HCT116 (cell line): ENCODE measurements at regions not wholly inside any gene's neighbourhood (a gene's known extent, or its start where the extent isn't known, plus 50 kb on each side); places are given as distances from the start of the nearest gene placed in this dataset.

Experiments used
- ATAC-seq: fragments of 200-7000 bp; cut with Tn5 transposase; 2 replicates; pipeline ENCODE4 v1.9.1; 2020; ENCODE audit warnings: mild to moderate bottlenecking, moderate library complexity
- BruUV-seq: library from RNA; stranded (reverse); fragments of 400-500 nt; replicated peaks from 2 replicates; lab custom pipeline; 2021; lab: Mats Ljungman, UMichigan
- CTCF ChIA-PET: fragments of 300-600 bp; sonication (Branson Sonifier 250); formaldehyde crosslinking; loops from one replicate; lab custom pipeline; 2021; ENCODE audit warnings: antibody characterized with exemption; lab: Charles Lee
- POLR2A ChIA-PET: fragments of 300-600, 350-600 bp; sonication (Branson Sonifier 250); formaldehyde crosslinking; loops from one replicate; lab custom pipeline; 2021; ENCODE audit warnings: antibody characterized with exemption; lab: Charles Lee
- RAD21 ChIA-PET, 2 experiments: fragments of 300-600 bp; sonication (Branson Sonifier 250); formaldehyde crosslinking; loops; one replicate each; lab custom pipeline; 2023; ENCODE audit warnings: low total read pairs in 2 of 2; ENCODE audit not compliant: uncharacterized antibody in 2 of 2, unreplicated experiment in 2 of 2, low non-redundant PET in 1 of 2; lab: Charles Lee
- DNase-seq: peaks from one replicate; pipeline ENCODE4 v3.0.0-alpha.2; 2010; ENCODE audit warnings: low read depth, low spot score
- H2AFZ ChIP-seq: fragments of 200-600 bp; shearing (Covaris generic), sonication (generic); 2 replicates; pipeline ENCODE4 v1.6.1; 2017; ENCODE audit warnings: low read depth, mixed run types, mixed read lengths, antibody characterized with exemption, low read length; ENCODE audit not compliant: poor library complexity, severe bottlenecking
- H3K27ac ChIP-seq: 2 replicates; pipeline ENCODE4 v1.5.1; 2012; ENCODE audit warnings: low read depth, low read length
- H3K27me3 ChIP-seq: fragments of 200-600 bp; sonication (generic); 2 replicates; pipeline ENCODE4 v1.6.1; 2016; ENCODE audit warnings: mixed run types, low read length, mixed read lengths; ENCODE audit not compliant: insufficient read depth
- H3K36me3 ChIP-seq, 2 experiments: fragments of 200-500 bp in 1 of 2; fragments of 200-600 bp in 1 of 2; sonication (Bioruptor generic) in 1 of 2; sonication (generic) in 1 of 2; 2 replicates each; pipeline versions ENCODE4 v1.5.1 to v1.6.1; 2014 to 2016; ENCODE audit warnings: low read length in 2 of 2, inconsistent platforms in 1 of 2, mixed read lengths in 1 of 2, mixed run types in 1 of 2; ENCODE audit not compliant: insufficient read depth in 2 of 2, control insufficient read depth in 1 of 2
- H3K4me1 ChIP-seq, 2 experiments: fragments of 200-600 bp in 1 of 2; sonication (generic) in 1 of 2; 2 replicates each; pipeline versions ENCODE4 v1.5.1 to v1.6.1; 2012 to 2017; ENCODE audit warnings: low read length in 2 of 2, inconsistent platforms in 1 of 2, mild to moderate bottlenecking in 1 of 2, mixed read lengths in 1 of 2, mixed run types in 1 of 2, moderate library complexity in 1 of 2; ENCODE audit not compliant: insufficient read depth in 2 of 2, control insufficient read depth in 1 of 2
- H3K4me2 ChIP-seq: fragments of 200-600 bp; sonication (generic); 2 replicates; pipeline ENCODE4 v1.6.1; 2017; ENCODE audit warnings: mixed run types, low read length, mixed read lengths
- H3K4me3 ChIP-seq, 2 experiments: fragments of 200-600 bp in 1 of 2; sonication (generic) in 1 of 2; replicated peaks in 1 of 2; 2 replicates each; pipeline ENCODE4 v1.5.1; 2011 to 2016; ENCODE audit warnings: low read length in 2 of 2, control low read depth in 1 of 2, low read depth in 1 of 2, mild to moderate bottlenecking in 1 of 2, mixed read lengths in 1 of 2, mixed run types in 1 of 2
- H3K79me2 ChIP-seq: fragments of 200-600 bp; sonication (generic); 2 replicates; pipeline ENCODE4 v1.6.1; 2017; ENCODE audit warnings: mild to moderate bottlenecking, mixed run types, low read length, moderate library complexity, mixed read lengths; ENCODE audit not compliant: insufficient read depth
- H3K9ac ChIP-seq: fragments of 200-600 bp; sonication (generic); 2 replicates; pipeline ENCODE4 v1.6.1; 2016; ENCODE audit warnings: low read length, mixed read lengths
- H3K9me2 ChIP-seq: fragments of 200-600 bp; sonication (generic), shearing (Covaris generic); 2 replicates; pipeline ENCODE4 v1.6.1; 2017; ENCODE audit warnings: mixed run types, mild to moderate bottlenecking, moderate library complexity; ENCODE audit not compliant: insufficient read depth
- H3K9me3 ChIP-seq, 2 experiments: fragments of 200-500 bp in 1 of 2; fragments of 200-600 bp in 1 of 2; sonication (Bioruptor generic) in 1 of 2; sonication (generic) in 1 of 2; 2 replicates each; pipeline ENCODE4 v1.6.1; 2014 to 2017; ENCODE audit warnings: low read length in 2 of 2, mixed read lengths in 2 of 2, inconsistent platforms in 1 of 2, low read depth in 1 of 2, mild to moderate bottlenecking in 1 of 2, mixed run types in 1 of 2, moderate library complexity in 1 of 2; ENCODE audit not compliant: control insufficient read depth in 1 of 2, insufficient read depth in 1 of 2
- H4K20me1 ChIP-seq: fragments of 200-600 bp; sonication (generic), shearing (Covaris generic); 2 replicates; pipeline ENCODE4 v1.6.1; 2017; ENCODE audit warnings: mixed run types, mild to moderate bottlenecking, moderate library complexity; ENCODE audit not compliant: insufficient read depth
- ELF1 ChIP-seq: IDR thresholded peaks from 2 replicates; pipeline ENCODE4 v1.6.1; 2012; ENCODE audit warnings: low read depth, borderline replicate concordance
- FOSL1 ChIP-seq: IDR thresholded peaks from 2 replicates; pipeline ENCODE4 v1.6.1; 2012; ENCODE audit warnings: low read depth
- POLR2A ChIP-seq: IDR thresholded peaks from 2 replicates; pipeline ENCODE4 v1.7.0; 2011; ENCODE audit warnings: borderline replicate concordance; ENCODE audit not compliant: insufficient read depth, insufficient read length; ENCODE audit errors: extremely low read depth
- REST ChIP-seq: IDR thresholded peaks from 2 replicates; pipeline ENCODE4 v1.6.1; 2012; ENCODE audit warnings: low read depth
- ZBTB33 ChIP-seq: IDR thresholded peaks from 2 replicates; pipeline ENCODE4 v1.6.1; 2011; ENCODE audit warnings: mild to moderate bottlenecking, low read length, moderate library complexity; ENCODE audit not compliant: insufficient replicate concordance; ENCODE audit errors: extremely low read depth
- ZFX ChIP-seq: fragments of 450-650 bp; IDR thresholded peaks from 2 replicates; pipeline ENCODE4 v1.6.1; 2017
- ZNF274 ChIP-seq: fragments of 200-500 bp; sonication (Bioruptor generic); IDR thresholded peaks from 2 replicates; pipeline ENCODE4 v1.6.1; 2014; ENCODE audit warnings: mild to moderate bottlenecking, low read depth, low read length, inconsistent platforms
- intact Hi-C: fragments of 100-400 bp; cut with micrococcal nuclease; formaldehyde crosslinking; loops from 2 replicates; pipeline ENCODE4 v1.10.0; 2022

GRCh38 chr4:126475730-126476129 lies 1157.0 kb upstream of the INTU start:
- DNase-seq (no peak), ATAC-seq (no peak)
- Histone ChIP-seq H3K4me3 (no peak overlapping the region), H3K79me2 (no peaks in the 10 kb centered on the region), H4K20me1 (no peaks in the 10 kb centered on the region), H3K27ac (no peak overlapping the region), H3K4me1 (no peaks in the 10 kb centered on the region), H3K36me3 (no peaks in the 10 kb centered on the region), H3K9me2 (no peaks in the 10 kb centered on the region), H3K27me3 (no peaks in the 10 kb centered on the region), H3K9ac (no peak overlapping the region), H3K9me3 (no peaks in the 10 kb centered on the region), H2AFZ (no peak overlapping the region), H3K4me2 (no peak overlapping the region)
- TF ChIP-seq ELF1 (no peak), REST (no peak), ZBTB33 (no peak), POLR2A (no peak), FOSL1 (no peak), ZNF274 (no peak), ZFX (no peak)
- intact Hi-C loops, result no loop called here
- no TSS peak for BruUV-seq
- ChIA-PET POLR2A (no interaction called here), RAD21 (no interaction called here), CTCF (no interaction called here)
